Activated T-cell treated with anti-CD3 and anti-CD28 coated beads for 24 hours (primary cell): ENCODE measurements at regions not wholly inside any gene's neighbourhood (a gene's known extent, or its start where the extent isn't known, plus 50 kb on each side); places are given as distances from the start of the nearest gene placed in this dataset.
"Not testable (repeated sequence)": the region's sequence is repeated elsewhere in the genome, so short reads cannot be mapped to it uniquely, and the experiment has no call there.

Source experiments
- DNase-seq: peaks from one replicate; pipeline ENCODE4 v3.0.0-alpha.2; 2020; ENCODE audit warnings: low read depth

- no peak for DNase-seq
Measured at GRCh38 chr11:87460842-87461637, 423.3 kb downstream of the TMEM135 start.

DNA sequence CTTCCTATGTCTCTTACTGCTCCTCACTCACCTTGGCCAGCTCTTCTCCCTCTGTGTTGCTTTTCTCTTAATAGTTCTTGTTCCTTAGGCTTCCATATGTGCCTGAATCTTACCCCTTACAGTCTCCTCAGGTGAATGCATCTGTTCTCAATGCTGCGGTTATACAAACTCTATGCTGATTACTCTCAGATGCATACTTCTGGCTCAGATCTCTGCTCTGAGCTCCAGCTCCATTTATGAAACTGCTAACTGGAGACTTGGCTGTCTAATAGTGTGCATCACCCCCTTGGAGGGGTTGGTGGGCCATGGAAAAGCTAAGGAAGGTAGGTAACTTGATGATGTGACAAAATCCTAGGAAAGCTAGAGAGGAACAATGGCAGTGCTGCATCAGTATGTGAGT is 422.5 kb downstream of the TMEM135 start:
- DNase-seq = no peak

- DNase-seq = no peak
Measured at GRCh38 chr11:87459351-87459750, 421.6 kb downstream of the TMEM135 start.

DNA sequence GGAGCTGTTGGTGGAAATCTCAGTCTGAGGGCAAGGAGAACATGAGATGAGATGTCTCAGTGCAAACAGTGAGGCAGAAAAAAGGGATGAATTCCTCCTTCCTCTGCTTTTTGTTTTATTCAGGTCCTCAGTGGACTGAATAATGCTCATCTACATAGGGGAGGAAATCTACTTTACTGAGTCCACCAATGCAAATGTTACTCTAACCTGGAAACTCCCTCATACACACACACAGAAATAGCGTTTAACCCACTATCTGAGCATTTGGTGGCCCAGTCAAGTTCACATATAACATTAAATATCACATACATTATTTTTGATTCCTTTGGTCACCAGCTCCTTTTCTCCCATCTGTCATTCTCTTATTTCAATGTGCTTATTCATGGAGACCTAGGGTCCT is 418.8 kb downstream of the TMEM135 start:
- DNase-seq = no peak

DNA sequence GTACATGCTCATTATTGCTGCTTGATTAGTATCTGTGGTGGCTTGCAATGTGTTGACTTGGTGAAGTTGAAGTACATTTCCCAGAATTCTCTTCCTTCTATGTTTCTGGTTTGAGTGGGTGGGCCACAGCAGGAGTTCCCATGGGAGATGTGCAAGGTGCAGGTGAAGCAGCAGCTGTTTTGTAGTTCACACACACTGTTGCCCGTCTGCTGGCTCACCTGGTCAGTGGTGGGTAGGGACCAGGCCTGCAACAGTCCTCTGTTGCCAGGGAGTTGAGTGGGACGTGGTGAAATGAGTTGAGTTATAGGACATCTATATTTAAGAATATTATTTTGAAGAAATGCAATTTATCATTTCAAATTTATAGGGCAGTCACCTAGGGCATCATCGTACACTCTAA is 417.4 kb downstream of the TMEM135 start:
- DNase-seq = no peak

- no peak for DNase-seq
Measured at GRCh38 chr11:87454241-87454640, 416.5 kb downstream of the TMEM135 start.

DNA sequence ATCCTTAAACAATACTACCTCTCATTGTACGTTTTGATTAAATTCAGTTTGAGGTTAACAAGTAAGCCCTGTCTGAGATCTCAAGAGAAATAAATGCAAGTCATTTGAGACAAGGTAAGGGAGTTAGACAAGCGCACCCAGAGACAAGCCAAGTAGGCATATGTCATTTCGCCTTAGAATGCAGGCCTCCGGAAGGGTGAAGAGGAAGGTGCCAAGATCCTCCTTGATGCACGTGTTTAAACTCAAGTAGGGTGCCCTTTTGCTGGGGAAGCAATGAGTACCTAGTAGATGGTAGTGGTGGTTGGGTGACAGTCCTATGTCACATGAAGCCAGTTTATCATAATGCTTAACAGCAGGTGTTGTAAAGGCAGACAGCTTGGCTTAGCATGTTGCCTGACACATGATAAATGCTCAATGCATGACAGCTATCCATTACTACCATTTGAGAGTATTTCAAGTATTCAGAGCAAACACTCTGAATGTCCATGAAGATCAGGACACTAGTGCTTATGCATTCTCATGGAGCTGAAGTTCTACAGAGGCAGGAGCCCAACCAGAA is 415.9 kb downstream of the TMEM135 start:
- DNase-seq = no peak

DNA sequence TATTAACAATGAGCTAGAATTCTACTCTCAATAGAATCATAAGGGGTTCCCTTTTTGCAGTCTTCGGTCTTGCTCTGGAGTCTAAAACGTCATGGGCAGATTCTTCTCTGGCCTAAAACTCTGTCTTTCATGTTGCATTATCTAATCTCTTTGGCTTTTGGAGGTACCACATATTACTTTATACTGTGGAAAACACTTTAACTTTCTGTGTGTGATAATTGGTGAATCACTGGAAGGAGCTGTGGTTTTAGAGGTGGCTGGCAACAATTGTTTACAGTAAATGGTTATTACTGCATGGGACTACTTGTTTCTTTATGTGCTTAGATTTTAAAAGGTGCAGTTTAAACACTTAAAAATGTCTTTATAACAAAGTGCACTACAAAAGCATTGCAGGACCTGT is 414.3 kb downstream of the TMEM135 start:
- DNase-seq = not testable (repeated sequence)

- DNase-seq = no peak
Measured at GRCh38 chr11:87451395-87451794, 413.7 kb downstream of the TMEM135 start.

DNA sequence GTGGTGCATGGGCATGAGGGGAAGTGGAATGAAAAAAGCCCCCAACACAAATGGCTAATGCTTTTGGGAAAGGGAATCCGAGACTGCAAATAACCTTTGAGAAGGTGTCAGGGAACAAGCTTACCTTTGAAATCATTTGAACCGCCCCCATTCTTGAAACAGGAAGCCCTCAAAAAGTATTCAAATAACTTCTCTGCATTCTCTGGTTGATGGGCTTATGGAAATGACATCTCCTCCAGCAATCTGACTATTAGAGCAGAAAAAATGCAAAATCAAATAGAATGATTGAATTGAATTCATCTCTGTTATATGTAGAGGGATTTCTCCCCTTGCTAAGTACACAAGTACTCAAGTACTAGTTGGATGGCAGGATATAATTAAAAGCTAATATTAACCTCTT is 409.9 kb downstream of the TMEM135 start:
- no peak for DNase-seq

GRCh38 chr11:87444993-87445392 is 407.3 kb downstream of the TMEM135 start:
- no peak for DNase-seq

DNA sequence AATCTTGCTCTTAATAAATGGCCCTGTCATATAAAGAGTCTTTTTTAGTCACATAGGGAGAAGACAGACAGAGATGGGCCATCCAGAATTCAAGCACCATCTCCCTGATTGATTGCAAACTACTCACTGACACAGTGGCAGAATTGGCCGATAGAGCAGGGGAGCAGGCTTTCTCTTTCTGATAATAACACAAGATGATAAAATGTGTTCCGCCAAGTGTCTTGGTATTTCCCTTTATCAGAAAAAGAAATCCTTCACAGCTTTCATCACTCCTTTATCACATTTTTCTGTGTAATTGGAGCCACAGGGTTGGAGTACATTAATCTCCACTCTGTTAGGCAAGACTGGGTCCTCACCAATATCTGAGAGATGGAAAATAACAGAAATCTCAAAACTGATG is 406.0 kb downstream of the TMEM135 start:
- DNase-seq = no peak

GRCh38 chr11:87440076-87440770 is 402.5 kb downstream of the TMEM135 start:
- DNase-seq = no peak

DNA sequence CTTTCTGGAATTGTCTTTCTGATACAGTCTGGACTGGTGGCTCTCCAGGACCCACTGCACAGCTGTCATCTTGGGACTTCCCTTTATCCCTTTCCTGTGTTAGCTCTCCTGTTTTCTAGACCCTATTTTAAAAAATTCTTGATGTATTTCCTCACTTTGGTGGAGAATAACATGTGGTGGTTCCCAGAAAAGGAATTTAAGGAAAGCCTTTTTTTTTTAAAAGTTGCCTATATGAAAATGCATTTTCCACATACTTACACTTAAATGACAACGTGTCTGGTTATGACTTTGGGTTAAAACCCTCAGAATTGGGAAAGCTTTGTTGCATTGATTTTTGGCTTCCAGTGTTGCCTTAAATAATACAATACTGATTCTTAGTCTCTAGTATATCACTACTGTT is 400.7 kb downstream of the TMEM135 start:
- DNase-seq = no peak

GRCh38 chr11:87437844-87438223 is 400.1 kb downstream of the TMEM135 start:
- DNase-seq = no peak

DNA sequence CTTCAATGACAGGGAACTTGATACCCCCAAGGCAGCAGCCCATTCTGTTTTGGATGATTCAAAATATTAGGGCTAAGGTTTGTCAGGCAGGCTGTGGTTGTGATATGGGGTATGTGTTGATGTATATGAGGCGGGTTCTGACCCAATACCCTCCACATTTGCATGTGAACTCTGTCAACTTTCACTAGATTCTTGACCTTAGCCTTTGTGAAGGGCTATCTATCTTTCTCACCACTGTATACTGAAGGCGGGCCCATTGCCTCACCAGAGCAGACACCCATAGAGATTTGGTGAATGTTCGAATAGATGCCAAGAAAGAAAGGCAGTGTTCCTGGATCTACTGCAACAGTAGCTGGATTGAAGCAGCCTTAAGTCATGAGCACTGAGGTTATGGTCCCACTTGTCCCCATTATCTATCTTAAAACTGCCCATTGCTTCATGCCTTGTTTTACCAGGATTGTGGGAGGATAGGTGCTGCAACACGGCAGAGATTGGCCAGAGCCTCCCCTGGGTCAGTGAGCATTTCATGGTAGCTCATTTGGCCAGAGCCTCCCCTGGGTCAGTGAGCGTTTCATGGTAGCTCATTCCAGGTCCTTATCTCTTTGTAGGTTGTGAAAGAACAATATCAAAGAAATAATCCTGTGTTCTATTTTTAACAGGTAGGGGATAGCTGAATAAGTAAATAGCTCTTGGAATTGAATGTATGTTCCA is 399.6 kb downstream of the TMEM135 start:
- no peak for DNase-seq

DNA sequence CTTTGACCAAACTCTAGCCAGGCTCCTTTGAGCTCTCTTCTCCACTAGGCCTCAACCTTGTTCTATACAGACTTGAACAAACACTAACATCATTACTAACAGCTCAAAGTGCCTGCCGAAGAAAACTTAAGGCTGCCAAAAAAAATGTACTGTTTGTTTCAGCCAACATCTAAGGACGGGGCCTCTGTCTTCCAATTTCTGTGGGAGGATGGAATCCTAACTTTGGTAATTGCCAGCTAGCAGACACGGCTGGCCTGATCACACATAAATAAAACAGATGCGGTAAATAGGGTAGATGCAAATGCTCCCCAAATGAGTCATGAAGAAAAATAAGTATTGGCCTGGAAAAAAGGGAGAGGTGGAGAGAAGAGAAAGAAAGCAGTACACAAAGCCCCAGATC is 394.3 kb downstream of the TMEM135 start:
- DNase-seq = no peak

DNA sequence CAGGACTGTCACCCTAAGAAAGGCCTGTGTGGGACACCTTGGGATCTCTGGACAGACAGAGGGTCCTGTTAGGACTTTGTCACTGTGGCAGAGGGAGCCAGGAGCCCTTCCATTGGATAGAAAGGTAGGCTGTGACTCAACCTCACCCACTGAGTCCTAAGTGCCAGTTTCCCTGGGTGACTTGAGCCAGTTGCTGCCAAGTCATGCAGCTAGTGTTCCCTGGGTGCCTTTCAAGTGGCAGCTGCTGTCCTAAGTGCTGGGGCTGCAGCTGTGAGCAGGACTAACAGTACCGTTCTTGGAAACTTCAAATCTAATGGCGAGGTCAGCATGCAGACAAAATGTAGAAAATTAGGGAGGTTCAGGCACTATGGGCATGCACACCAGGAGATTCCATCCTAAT is 393.7 kb downstream of the TMEM135 start:
- DNase-seq = no peak

GRCh38 chr11:87430821-87431220 is 393.1 kb downstream of the TMEM135 start:
- no peak for DNase-seq

DNA sequence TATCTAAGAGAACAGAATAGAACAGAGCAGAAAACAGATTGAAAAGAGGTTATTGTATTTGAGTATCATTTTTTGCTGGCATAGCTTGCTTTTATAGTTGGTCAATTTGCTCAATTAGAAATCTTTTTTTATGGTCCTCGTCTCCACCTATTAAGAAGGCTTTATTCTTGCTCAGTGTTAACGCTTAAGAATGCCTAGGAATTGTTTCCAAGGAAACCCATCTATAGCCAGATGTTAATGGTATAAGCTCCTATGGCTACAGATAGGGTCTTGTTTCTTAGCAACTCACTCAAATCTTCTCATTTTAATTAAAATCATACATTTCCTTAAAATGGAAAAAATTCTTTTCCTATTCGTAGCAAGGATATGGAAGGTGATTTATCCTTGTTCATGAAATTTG is 392.3 kb downstream of the TMEM135 start:
- DNase-seq = no peak

GRCh38 chr11:87428266-87428665 is 390.5 kb downstream of the TMEM135 start:
- DNase-seq = no peak

GRCh38 chr11:87425943-87426342 is 388.2 kb downstream of the TMEM135 start:
- no peak for DNase-seq

DNA sequence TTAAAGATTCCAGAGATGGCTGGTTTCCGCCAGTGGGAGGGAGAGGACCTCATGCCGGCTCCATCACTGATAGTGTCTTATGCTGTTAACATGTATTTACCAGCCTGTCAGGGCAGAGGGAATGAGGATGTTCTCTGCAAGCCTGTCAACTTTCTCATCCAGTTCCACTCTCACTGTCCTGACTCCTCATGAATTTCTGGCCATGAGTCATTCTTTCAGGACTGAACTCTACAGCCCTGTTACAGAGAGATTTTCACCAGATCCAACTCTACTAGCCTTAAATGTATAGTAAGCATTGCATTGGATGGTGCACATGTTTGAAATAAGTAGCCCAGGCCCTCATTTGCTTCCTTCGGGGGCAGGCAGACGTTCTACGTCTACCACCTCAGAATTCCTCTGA is 387.7 kb downstream of the TMEM135 start:
- DNase-seq = no peak
